ENCODE measurements at regions not wholly inside any gene's neighbourhood (a gene's known extent, or its start where the extent isn't known, plus 50 kb on each side); places are given as distances from the start of the nearest gene placed in this dataset.

DNA sequence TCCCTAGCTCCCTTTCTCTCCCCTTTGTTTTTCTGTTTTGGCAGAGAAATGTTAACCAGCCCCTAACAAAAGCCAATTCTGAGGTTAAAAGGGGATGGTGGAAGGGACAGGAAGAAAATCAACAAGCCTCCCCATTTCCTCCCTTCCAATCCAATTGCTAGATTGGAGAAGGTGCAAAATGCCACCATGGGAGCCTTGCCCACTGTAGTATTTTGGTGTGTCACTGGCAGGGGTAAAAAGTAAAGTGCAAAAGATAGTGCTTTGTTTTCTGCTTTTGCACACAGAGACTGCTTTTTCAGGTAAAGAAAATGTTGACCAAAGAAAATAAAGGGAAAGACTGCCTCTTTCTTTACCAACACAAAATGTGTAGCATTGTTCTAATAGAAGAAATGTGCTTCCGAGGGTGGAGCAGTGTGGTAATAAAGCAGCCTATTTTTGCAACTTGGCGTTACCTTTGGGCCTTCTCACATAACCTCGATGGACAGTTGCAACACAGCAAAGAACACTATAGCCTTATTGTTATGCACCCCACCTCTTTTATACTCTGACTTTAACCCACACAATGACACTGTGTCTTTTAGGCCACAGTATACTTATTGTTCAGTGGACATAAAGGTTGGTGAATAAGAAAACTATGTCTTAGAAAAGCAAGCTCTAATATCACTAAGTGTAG, 861.8 kb downstream of the BCL11A start:
- DNase-seq (ENCODE audit: extremely low read depth, low read depth): no peak
- TF ChIP-seq, protein P1, sequence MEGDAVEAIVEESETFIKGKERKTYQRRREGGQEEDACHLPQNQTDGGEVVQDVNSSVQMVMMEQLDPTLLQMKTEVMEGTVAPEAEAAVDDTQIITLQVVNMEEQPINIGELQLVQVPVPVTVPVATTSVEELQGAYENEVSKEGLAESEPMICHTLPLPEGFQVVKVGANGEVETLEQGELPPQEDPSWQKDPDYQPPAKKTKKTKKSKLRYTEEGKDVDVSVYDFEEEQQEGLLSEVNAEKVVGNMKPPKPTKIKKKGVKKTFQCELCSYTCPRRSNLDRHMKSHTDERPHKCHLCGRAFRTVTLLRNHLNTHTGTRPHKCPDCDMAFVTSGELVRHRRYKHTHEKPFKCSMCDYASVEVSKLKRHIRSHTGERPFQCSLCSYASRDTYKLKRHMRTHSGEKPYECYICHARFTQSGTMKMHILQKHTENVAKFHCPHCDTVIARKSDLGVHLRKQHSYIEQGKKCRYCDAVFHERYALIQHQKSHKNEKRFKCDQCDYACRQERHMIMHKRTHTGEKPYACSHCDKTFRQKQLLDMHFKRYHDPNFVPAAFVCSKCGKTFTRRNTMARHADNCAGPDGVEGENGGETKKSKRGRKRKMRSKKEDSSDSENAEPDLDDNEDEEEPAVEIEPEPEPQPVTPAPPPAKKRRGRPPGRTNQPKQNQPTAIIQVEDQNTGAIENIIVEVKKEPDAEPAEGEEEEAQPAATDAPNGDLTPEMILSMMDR (IDR thresholded peaks at IDR 0.05; ENCODE audit: low read depth, low read length): no peak

DNA sequence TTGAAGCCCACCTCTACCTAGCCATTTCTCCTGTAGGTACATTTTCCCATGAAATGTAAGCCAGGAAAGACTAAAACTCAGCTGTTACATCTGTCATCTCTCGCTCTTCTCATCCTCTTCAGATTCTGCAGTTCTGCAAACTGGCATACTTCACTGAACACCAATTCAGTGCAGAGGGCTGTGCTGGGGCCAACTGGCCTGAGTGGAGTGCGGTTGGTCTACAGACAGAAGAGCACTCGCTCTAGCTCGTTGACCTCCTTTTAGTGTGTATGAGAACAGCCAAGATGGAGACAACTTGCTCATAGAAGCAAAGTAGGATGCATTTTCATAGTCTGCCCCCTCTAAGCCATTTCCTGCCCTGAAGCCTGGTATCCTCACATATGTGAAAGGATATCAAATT, 862.6 kb downstream of the BCL11A start:
- no peak for DNase-seq (ENCODE audit: extremely low read depth, low read depth)
- TF ChIP-seq, protein P1 (IDR thresholded peaks at IDR 0.05; ENCODE audit: low read depth, low read length): no peak

DNA sequence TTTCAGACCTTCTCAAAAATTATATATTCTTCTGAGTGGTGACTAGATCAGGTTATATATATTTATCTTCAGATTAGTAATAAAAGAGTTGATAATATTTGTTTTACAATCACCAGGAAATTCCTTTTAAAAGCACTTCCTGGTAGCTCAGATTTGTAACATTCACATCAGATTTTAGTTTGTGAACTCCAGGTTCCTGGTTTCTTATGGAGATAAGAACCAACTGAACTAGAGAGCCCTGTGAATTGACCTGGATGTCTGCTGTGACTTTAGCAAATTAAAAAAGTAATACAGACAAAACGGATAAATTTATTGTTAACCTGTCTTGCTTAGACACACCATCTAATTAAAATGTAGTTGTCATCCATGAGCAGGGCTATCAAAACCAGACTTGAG, 868.7 kb downstream of the BCL11A start:
- no peak for DNase-seq (ENCODE audit: extremely low read depth, low read depth)
- TF ChIP-seq, protein P1 (IDR thresholded peaks at IDR 0.05; ENCODE audit: low read depth, low read length): no peak

DNA sequence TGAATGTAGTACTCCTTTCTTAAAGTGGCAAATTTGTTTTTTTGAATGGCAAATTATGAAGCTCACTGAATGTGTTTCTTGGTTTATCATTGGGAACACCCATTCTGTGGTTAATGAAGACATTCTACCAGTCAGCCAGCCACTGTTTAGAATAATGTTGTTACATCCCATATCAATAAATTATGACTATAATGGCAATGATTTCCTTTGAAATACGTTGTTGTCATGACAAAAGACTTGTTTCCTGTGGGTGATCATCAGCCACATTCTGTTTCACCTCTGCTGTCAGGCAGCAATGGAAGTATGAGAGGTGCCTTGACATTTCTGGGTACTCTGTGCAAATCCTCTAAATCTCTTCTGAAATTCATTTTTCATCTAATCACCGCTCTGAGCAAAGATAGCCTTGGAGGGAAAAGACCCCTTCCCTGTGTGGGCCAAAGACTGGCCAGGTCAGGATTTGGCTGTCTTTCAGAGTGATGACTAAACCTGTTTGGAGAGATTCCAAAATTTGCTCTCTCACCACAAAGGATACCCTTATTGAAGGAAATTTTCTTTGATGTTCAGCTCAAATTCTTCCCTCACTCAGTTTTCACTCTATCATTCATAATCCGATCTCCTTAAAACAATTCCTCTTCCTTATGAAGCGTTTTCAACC, 869.2 kb downstream of the BCL11A start:
- no peak for DNase-seq (ENCODE audit: extremely low read depth, low read depth)

DNA sequence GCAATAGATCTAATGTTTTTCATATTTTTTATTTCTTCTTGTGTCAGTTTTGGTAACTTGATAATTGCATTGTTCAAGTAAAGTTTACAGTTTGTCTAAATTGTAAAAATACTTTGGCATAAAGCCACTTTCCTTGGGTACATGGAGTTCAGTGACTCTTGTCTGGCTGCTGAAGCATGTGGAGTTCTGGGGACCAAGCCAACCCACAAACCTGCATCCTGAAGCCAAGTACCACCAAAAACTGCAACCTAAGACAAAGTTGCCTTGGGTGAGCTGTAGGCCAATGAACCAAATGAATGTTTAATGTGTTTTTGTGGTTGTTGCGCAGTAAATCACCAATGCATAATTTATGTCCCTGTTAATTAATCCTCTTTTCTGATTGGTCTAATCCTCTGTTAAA, 872.6 kb downstream of the BCL11A start:
- no peak for DNase-seq (ENCODE audit: extremely low read depth, low read depth)
- TF ChIP-seq, protein P1 (IDR thresholded peaks at IDR 0.05; ENCODE audit: low read depth, low read length): no peak

More for the DNA sequence above, 869.2 kb downstream of the BCL11A start:
- TF ChIP-seq, protein P1 (IDR thresholded peaks at IDR 0.05; ENCODE audit: low read depth, low read length): no peak

DNA sequence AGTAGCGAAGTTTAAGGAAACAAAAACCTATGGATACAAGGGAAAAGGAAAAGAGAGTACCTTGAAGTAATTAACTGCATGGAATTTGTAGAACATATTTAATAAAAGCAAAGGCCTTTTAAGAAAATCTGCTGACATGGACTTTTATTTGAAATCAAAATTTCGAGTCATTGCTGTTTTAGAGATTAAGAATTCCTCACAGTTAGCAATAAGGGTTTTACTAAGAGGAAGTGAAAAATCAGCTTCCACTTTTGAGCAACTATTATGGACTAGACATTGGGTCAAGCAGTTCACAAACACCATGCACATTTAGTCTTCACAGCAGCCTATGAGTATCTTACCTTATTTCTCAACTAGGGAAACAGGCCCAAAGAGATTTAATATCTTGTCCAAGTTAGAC, 876.3 kb downstream of the BCL11A start:
- TF ChIP-seq, protein P1 (IDR thresholded peaks at IDR 0.05; ENCODE audit: low read depth, low read length): no peak
- DNase-seq (ENCODE audit: extremely low read depth, low read depth): no peak

DNA sequence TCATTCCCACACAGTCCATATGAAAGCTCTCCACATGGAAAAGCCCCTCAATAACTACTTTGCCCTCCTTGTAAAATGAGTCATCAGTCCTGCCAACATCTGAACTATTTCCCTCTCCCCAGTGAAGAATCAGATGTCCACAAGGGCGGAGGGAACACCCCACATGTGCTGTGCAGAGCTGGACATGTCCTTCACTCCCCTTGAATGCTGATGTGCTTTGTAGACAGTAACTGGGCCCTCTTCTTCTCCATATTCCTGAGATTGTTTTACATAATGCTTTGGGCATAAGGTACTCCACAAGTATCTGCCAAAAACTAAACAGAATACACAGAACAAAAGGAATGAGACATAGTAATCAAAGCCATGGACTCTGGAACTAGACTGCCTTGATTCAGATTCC, 879.4 kb downstream of the BCL11A start:
- TF ChIP-seq, protein P1 (IDR thresholded peaks at IDR 0.05; ENCODE audit: low read depth, low read length): no peak
- no peak for DNase-seq (ENCODE audit: extremely low read depth, low read depth)
